Limb (tissue), 2 donors: ENCODE measurements at regions not wholly inside any gene's neighbourhood (a gene's known extent, or its start where the extent isn't known, plus 50 kb on each side); places are given as distances from the start of the nearest gene placed in this dataset.
"Not testable (repeated sequence)": the region's sequence is repeated elsewhere in the genome, so short reads cannot be mapped to it uniquely, and the experiment has no call there.

Experiments
- DNase-seq, 2 donors: peaks; one replicate each; pipeline ENCODE4 v3.0.0-alpha.2; 2016; ENCODE audit errors: extremely low spot score in 2 of 2

DNA sequence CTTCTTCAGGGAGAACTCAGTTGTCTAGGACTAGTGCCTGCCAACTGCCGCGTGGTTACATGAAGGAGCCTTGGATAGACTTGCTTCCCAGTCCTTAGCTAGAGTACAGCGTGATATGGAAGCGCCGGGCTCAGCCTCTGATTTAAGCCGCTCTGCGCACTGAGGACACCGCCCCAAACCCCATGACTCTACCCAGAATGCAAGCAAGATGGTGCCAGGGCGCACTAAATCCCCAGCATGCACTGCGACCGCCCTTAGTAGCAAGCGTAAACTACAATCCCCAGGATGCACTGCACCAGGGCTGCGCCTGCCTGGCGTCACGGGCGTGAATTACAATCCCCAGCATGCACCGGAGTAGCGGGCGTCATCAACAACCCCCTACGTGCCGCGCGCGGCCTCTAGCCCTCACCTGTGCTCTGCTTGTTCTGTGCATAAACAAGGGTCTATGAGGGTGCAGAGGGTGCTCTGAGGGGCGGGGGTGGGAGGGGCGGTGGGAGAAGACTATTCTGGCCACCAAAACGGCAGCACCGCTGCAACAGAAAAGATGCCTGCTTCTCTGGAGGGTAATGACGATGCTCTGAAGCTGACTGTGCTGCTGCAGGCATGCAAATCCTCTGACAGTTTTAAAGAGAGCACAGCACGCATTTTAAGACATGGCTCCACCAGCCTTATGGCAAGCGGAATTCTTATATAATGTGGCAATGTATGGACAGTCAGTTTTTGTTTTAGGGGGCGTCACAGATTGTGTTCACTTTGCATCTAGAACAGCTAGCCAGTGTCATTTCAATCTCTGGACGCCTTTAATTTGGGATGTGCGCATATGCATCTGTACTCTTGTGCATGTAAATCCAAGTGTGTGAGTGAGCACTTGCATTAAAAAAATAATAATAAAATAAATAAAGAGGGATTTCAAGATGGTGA is 282.5 kb upstream of the MYT1L start:
- peak; percentile 94 to 96 for DNase-seq

GRCh38 chr2:2610751-2611150 is 279.7 kb upstream of the MYT1L start:
- DNase-seq: no peak

DNA sequence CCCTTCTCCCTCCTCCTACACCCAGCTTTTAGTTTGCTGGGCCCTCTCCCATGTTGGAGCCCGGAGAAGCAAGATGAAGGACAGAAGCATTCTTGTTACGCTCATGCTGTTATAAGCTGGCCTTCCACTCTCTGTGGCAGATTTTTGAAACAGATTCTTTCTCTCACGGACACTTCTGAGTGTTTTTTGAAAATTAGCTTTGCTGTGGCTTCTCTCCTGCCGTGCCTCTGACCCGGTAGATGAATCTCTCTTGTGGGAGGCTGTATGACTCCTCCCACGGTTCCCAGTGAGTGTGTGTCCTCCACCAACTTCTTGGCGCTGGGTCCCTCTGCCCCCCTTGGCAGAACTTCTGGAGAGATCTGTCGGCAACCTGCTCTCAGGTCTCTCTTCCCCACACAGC is 269.3 kb upstream of the MYT1L start:
- no peak for DNase-seq

DNA sequence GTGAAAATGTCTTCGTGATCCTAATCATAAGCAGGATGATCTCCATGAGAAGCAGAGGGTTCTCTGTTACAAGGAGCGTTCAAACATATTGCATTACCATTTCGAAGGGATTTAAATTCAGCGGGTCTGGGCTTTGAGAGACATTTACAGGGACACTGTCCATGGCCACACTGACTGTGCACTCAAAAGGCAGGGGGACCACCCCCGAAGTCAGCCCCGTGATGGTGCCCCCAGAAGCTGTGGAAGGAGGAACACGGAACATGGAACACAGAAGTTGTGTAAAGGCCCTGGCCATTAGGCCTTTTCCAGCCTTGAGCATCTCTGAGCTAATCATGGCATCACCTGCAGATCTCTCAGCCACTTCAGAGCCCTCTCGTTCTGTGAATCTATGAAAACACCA is 268.4 kb upstream of the MYT1L start:
- DNase-seq: no peak

DNA sequence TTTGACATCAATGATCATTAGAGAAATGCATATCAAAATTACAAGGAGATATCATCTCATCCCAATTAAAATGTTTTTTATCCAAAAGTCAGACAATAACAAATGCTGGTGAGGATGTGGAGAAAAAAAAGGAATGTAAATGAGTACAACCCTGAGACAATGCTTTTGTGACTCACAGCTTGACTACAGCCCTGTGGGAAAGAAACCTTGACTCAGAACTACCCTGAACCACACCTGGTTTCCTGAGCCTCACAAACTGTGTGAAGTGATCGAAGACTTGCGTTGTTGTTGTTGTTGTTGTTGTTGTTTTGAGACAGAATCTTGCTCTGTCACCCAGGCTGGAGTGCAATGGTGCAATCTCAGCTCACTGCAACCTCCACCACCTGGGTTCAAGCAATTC is 266.6 kb upstream of the MYT1L start:
- DNase-seq: no peak

DNA sequence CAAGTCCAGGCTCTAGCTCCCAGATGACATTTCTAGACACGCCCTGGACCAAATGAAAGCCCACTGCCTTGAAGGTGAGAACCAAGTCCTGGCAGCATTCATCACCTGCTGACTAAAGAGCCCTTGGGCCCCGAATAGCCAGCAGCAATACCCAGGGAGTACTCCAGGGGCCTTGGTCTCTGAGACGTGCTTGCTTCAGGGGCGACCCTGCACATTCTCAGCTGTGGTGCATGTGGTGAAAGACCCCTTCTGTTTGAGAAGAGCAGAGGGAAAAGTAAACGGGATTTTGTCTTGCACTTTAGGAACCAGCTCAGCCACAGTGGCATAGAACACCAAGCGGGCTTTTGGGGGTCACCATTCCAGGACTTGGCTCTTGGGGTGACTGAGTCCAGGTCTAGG is 260.5 kb upstream of the MYT1L start:
- no peak for DNase-seq

GRCh38 chr2:2590841-2591541 is 259.9 kb upstream of the MYT1L start:
- DNase-seq: no peak

DNA sequence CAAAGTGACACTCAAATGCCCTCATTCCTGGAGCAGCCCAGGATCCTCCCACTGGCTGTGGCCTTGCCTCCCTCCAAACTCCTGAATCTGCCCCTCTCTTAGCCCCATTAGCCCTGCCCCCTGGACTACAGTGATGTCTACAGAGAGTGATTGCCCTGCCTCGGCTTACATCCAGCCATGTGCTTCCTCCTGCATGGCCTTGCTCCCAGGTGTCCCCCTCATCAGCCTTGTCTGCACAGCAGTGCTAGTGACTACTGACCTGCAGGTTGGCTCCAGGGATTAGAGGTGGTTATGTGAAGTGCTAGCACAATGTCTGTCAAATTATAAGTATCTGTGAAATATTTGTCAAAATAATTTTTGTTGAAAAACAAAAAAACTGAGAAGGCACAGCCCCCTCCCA is 259.1 kb upstream of the MYT1L start:
- DNase-seq: no peak

- DNase-seq: no peak
Observed at GRCh38 chr2:2588777-2589176, 257.7 kb upstream of the MYT1L start.

DNA sequence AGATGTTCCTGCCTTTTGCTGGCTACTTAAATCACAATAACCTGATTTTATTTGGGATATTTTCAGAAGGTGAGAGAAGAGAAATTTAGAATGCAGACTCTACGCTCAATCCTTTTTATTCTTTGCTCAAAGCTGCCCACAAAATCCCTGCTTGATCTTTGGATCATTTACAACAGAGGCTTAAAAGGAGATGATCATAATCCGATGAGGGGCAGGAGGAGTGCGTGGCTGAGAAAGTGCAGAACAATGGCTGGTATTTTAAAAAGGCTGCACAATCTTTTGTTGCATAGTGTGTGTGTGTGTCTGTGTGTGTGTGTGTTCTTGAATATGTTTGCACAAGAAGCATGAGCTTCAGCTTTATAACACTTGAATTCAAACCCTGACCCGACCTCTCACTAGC is 256.3 kb upstream of the MYT1L start:
- DNase-seq: no peak

DNA sequence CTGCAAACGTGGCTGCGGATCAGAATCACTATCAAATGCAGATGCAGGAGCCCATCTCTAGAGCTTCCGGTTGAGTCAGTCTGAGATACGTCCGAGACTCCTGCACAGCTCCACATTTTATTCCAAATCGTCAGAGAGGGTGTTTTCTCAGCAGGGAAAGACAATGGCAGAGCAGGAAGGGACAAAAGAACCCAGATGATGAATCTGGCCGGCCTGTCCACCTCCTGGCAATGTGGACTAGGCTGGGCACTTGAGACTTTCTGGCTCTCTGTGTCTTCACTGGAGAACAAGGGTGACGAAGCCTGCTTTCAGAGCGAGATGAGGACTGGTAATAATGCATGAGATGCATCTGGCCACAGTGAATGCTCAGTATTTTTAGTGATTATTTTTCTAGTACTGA is 255.9 kb upstream of the MYT1L start:
- no peak for DNase-seq

- DNase-seq: no peak
Observed at GRCh38 chr2:2586068-2586776, 255.1 kb upstream of the MYT1L start.

- no peak for DNase-seq
Observed at GRCh38 chr2:2582998-2583545, 252.0 kb upstream of the MYT1L start.

- no peak for DNase-seq
Observed at GRCh38 chr2:2581331-2582159, 250.5 kb upstream of the MYT1L start.

GRCh38 chr2:2580841-2581240 is 249.8 kb upstream of the MYT1L start:
- DNase-seq: not testable (repeated sequence)

DNA sequence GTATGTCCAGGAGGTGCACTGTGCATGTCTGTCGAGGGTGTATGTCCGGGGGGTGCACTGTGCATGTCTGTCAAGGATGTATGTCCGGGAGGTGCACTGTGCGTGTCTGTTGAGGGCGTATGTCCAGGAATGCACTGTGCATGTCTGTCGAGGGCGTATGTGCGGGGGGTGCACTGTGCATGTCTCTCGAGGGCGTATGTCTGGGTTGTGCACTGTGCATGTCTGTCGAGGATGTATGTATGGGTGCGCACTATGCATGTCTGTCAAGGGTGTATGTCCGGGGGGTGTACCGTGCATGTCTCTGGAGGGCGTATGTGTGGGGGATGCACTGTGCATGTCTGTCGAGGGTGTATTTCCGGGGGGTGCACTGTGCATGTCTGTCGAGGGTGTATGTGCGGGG is 249.3 kb upstream of the MYT1L start:
- DNase-seq: no peak

DNA sequence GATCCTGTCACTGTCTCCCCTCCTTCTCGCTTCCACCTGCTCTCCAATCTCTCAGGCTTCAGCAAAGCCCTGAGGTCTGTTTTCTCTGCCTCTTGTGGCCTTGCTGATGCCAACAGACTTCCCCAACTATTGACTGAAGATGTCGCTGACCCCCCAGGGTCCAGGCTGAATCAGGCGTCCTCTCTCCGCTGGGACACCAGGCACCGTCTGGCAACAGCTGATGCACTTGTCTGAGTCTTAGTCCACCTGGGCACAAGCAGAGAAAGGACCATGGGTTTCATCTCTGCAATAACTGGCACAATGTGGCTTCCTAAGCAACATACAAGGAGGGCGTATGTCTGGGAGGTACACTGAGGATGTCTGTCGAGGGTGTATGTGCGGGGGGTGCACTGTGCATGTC is 248.7 kb upstream of the MYT1L start:
- no peak for DNase-seq

DNA sequence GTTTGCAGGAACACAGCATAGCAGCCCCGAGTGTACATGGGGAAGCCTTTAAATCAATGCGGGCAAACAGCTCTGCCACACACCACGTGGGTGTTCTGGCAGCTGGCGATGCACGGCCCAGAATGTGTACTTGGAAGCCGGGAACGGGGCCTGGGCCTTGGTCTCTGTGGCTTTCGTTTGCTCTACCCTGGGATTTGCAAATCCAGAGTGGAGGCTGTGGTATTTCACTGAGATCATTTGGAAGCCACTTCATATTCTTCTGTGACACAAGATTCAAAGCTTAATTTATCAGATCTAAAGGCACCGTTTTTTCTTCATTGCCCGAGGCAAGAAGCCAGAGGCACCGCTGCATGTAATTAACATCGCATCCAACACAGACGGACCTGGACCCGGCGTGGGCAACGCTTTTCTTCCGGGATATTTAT is 246.3 kb upstream of the MYT1L start:
- DNase-seq: peak in 1 of 2 donors; percentile 61

GRCh38 chr2:2575870-2576386 is 244.9 kb upstream of the MYT1L start:
- DNase-seq: no peak

DNA sequence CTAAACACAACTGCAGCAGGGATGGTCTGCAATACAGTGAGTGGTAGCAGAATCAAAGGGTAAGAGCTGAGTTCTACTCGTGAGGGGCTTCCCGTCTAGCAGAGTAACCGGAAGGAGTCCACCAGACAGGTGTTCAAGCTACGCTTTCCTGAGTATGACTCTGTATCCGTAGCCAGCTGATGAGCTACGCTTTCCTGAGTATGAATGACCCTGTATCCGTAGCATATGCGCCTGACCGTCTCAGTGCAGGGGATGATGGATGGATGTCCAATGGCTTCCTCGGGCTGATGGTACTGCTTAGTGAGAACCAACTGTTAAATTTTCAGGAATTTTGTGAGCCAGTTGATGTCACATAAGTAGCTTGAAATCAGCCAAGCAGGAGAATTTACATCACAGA is 244.1 kb upstream of the MYT1L start:
- DNase-seq: no peak
